ENCODE measurements at regions not wholly inside any gene's neighbourhood (a gene's known extent, or its start where the extent isn't known, plus 50 kb on each side); places are given as distances from the start of the nearest gene placed in this dataset.
"Not testable (repeated sequence)": the region's sequence is repeated elsewhere in the genome, so short reads cannot be mapped to it uniquely, and the experiment has no call there.

DNA sequence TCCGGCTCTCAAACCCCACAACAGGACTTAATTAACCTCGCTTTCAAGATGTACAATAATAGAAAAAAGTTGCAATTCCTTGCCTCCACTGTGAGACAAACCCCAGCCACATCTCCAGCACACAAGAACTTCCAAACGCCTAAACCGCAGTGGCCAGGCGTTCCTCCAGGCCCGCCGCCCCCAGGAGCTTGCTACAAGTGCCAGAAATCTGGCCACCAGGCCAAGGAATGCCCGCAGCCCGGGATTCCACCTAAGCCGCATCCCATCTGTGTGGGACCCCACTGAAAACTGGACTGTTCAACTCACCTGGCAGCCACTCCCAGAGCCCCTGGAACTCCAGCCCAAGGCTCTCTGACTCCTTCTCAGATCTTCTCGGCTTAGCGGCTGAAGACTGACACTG lies 262.5 kb downstream of the SMARCA2 start:
- FAIRE-seq; DNase-seq (ENCODE audit: low spot score): not testable (repeated sequence)

GRCh38 chr9:2279138-2279537 lies 264.0 kb downstream of the SMARCA2 start:
- DNase-seq (ENCODE audit: low spot score); FAIRE-seq: not testable (repeated sequence)

GRCh38 chr9:2281031-2281802 lies 266.1 kb downstream of the SMARCA2 start:
- DNase-seq (ENCODE audit: low spot score) (no peak), FAIRE-seq (no peak)

DNA sequence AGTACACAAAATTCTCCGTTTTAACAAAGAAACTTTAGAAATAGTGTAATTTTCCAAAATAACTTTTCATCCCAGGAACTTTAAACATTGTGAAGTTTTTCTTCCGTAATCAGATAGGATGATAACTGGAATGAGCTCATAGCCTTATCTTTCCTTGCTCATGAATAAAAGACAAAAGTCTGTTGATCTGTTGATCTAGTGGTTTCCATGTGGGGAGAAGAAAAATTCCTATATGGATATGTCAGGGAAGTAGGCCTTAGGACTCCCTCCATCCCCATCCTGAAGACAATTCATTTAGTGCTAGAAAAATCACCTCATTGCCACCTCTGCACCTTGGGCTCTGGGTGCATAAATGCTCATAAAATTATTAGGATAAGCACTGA lies 266.6 kb downstream of the SMARCA2 start:
- no peak for DNase-seq (ENCODE audit: low spot score)
- no peak for FAIRE-seq

GRCh38 chr9:2284770-2285169 lies 269.6 kb downstream of the SMARCA2 start:
- FAIRE-seq = no peak

GRCh38 chr9:2285416-2286332 lies 270.5 kb downstream of the SMARCA2 start:
- no peak for FAIRE-seq

More at GRCh38 chr9:2284770-2285169, 269.6 kb downstream of the SMARCA2 start:
- no peak for DNase-seq (ENCODE audit: low spot score)

GRCh38 chr9:2286333-2286705 lies 271.2 kb downstream of the SMARCA2 start:
- no peak for FAIRE-seq
- DNase-seq (ENCODE audit: low spot score) = no peak

More at GRCh38 chr9:2285416-2286332, 270.5 kb downstream of the SMARCA2 start:
- DNase-seq (ENCODE audit: low spot score) = no peak

DNA sequence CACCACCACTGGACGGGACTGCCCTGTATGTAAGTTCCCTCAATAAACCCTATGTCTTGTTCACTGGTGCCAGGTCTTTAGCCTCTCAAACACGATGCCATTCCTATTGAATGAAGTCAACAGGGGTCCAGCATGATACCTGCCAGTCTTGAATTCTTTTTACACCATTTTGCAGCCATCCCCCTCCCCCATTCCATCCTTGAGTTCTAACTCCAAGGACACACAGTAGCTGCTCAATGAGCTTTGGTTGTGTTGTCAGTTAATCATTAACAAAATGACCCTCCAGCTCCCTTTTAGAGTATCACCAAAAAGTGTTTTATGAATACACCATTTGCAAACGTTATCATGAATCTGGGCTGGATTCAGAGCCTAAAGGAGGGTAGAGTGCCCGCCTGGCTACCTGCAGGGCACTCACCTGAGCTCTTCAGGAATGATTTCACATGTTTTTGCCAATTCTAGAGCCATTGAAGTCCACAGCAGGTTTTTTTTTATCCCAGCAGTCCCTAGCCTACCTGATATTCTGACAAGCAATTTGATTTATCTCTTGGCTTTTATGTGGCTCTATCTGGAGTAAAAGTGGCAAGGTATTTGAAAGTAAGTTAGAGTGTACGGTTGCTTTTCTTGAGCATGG lies 271.8 kb downstream of the SMARCA2 start:
- no peak for DNase-seq (ENCODE audit: low spot score)
- FAIRE-seq = no peak

GRCh38 chr9:2288309-2288708 lies 273.2 kb downstream of the SMARCA2 start:
- no peak for FAIRE-seq
- no peak for DNase-seq (ENCODE audit: low spot score)

GRCh38 chr9:2289263-2289662 lies 274.1 kb downstream of the SMARCA2 start:
- FAIRE-seq = no peak
- no peak for DNase-seq (ENCODE audit: low spot score)

GRCh38 chr9:2290382-2290781 lies 275.2 kb downstream of the SMARCA2 start:
- FAIRE-seq (no peak), DNase-seq (ENCODE audit: low spot score) (no peak)

DNA sequence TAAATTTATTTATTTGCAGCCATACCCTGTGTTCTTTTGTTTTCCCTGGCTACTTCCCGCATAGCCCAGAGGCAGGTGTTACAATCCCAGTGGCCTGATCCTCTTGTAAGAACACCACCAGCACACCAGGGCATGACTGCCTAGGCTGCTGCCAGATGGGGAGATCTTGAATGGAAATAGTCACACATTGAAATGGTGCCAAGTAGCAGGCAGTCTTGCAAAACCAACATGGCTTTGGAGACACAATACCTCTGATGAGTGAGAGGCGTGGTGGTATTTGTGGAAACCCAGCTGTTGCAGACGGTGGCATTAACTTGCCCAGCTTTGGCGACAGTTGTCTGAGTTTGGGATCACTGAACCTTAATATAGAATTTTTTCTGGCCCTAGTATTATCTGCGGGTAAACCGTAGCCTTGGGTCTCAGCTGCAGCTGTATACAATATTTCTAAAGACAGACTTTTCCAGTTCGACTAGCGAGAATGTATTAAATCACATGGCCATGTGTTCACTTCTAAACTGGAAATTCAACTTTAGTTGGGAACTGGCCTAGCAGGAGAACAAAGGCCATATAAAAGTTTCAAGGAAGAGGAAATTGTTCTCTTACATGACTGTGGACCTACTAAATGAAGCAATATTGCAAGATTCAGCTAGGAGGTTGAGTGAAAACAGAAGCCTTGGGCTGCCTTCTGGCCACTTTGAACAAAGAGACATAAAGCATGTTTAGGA lies 277.0 kb downstream of the SMARCA2 start:
- no peak for DNase-seq (ENCODE audit: low spot score)
- FAIRE-seq = no peak

GRCh38 chr9:2292733-2293132 lies 277.6 kb downstream of the SMARCA2 start:
- FAIRE-seq (no peak), DNase-seq (ENCODE audit: low spot score) (no peak)

- DNase-seq (ENCODE audit: low spot score) (no peak), FAIRE-seq (no peak)
Observed at GRCh38 chr9:2297771-2298170, 282.6 kb downstream of the SMARCA2 start.

DNA sequence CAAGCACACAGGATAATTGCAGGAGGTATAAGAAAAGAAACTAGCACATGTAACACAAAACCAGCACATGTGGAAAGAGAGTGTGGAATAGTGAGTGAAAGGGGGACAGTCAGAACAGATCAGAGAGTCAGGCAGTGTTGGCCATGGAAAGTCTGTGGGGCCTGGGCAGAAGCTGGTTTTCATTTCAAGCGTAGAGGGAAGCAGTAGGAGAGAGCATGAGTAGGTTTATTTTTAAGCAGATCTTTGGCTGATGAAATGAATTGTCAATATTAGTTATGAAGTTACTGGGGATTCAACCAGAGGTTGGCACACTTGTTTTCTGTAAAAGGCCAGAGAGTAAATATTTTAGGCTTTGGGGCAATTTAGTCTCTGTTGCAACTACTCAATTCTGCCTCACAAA lies 283.1 kb downstream of the SMARCA2 start:
- FAIRE-seq (no peak), DNase-seq (ENCODE audit: low spot score) (no peak)

GRCh38 chr9:2299156-2299842 lies 284.2 kb downstream of the SMARCA2 start:
- DNase-seq (ENCODE audit: low spot score) (no peak), FAIRE-seq (no peak)

- DNase-seq (ENCODE audit: low spot score) (no peak), FAIRE-seq (no peak)
Observed at GRCh38 chr9:2299843-2300205, 284.7 kb downstream of the SMARCA2 start.

GRCh38 chr9:2300325-2300724 lies 285.2 kb downstream of the SMARCA2 start:
- DNase-seq (ENCODE audit: low spot score) (no peak), FAIRE-seq (no peak)

DNA sequence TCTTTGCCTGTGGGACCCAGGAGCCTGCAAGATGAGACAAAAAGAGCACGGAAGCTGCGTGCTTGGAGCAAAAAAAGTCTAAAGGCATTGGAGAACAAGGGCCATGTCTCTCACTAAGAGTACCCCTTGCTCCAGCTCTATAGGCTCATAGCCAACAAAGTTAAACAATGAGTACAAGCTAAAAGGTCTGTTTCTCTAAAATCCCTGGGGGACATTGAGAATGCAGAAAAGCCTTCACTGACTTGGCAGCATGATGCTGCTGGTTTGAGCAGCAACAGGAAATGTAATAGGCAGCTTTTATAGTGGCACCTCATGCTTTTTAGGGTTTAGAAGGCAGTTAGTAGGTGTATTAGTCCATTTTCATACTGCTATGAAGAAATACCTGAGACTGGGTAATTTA lies 287.5 kb downstream of the SMARCA2 start:
- no peak for DNase-seq (ENCODE audit: low spot score)
- no peak for FAIRE-seq

GRCh38 chr9:2303056-2303455 lies 287.9 kb downstream of the SMARCA2 start:
- FAIRE-seq (no peak), DNase-seq (ENCODE audit: low spot score) (no peak)

DNA sequence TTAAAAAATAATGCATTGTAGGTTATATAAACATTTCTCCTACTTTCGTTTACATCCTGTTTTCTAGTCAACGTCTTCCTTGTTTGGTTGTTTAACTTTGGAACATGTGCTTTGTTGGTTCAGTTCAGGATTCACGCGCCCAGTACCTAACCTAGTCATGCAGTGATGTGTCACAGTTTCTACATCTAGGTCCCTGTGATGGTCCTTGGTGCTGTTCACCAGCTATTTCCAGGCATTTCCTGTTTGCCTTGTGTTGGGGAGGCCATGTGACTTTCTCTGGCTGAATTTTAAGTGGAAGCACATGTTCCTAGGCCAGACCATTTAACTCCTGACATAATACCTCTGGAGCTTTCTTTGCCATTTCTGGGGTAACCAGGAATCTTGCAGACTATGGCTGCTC lies 292.3 kb downstream of the SMARCA2 start:
- DNase-seq (ENCODE audit: low spot score) (no peak), FAIRE-seq (no peak)
